ENCODE measurements at regions not wholly inside any gene's neighbourhood (a gene's known extent, or its start where the extent isn't known, plus 50 kb on each side); places are given as distances from the start of the nearest gene placed in this dataset.
A peak's percentile ranks its signal among the peaks of the same experiment; 100 is the strongest.

- no peak overlapping the region for H3K4me3 ChIP-seq (replicated peaks in 1 of 4; ENCODE audit: control extremely low read depth in 1 of 4, insufficient read depth in 1 of 4, low read depth in 3 of 4, low read length in 4 of 4)
- no peak overlapping the region for H3K4me2 ChIP-seq (ENCODE audit: extremely low read depth, insufficient read depth, low read length)
- no peaks in the 10 kb centered on the region for H4K20me1 ChIP-seq (ENCODE audit: control insufficient read depth, extremely low read depth, insufficient read depth, low read length)
- H3K9me3 ChIP-seq (ENCODE audit: control insufficient read depth, insufficient read depth, low read depth, low read length), result no peaks in the 10 kb centered on the region
- no peak overlapping the region for H3K27ac ChIP-seq (ENCODE audit: insufficient read depth, low read length)
- no peaks in the 10 kb centered on the region for H3K4me1 ChIP-seq (ENCODE audit: control insufficient read depth, extremely low read depth, insufficient read depth, low read length)
- H3K36me3 ChIP-seq (ENCODE audit: control insufficient read depth, insufficient read depth, low read length), result no peaks in the 10 kb centered on the region
- TF ChIP-seq EZH2 (IDR thresholded peaks at IDR 0.05; ENCODE audit: low read length, missing control alignments), result no peak
- no peak for TF ChIP-seq CTCF (conservative IDR thresholded peaks at IDR 0.05 in 1 of 2, IDR thresholded peaks at IDR 0.05 in 1 of 2; ENCODE audit: low read depth in 1 of 2, low read length in 2 of 2)
- no peaks in the 10 kb centered on the region for H3K27me3 ChIP-seq (ENCODE audit: control insufficient read depth, insufficient read depth, low read length)
- no peak overlapping the region for H2AFZ ChIP-seq (ENCODE audit: low read length)
- no peak overlapping the region for H3K9ac ChIP-seq (ENCODE audit: insufficient read depth, low read length)
- no peak for DNase-seq (ENCODE audit: low read depth in 2 of 2)
- H3K79me2 ChIP-seq (ENCODE audit: control insufficient read depth, insufficient read depth, low read length), result no peaks in the 10 kb centered on the region
Measured at GRCh38 chr4:73929278-73929677, 52.5 kb downstream of the PF4 start.

- TF ChIP-seq CTCF (conservative IDR thresholded peaks at IDR 0.05 in 1 of 2, IDR thresholded peaks at IDR 0.05 in 1 of 2; ENCODE audit: low read depth in 1 of 2, low read length in 2 of 2) (no peak), EZH2 (IDR thresholded peaks at IDR 0.05; ENCODE audit: low read length, missing control alignments) (no peak)
- no peaks in the 10 kb centered on the region for H3K9me3 ChIP-seq (ENCODE audit: control insufficient read depth, insufficient read depth, low read depth, low read length)
- no peak overlapping the region for H3K4me3 ChIP-seq (replicated peaks in 1 of 4; ENCODE audit: control extremely low read depth in 1 of 4, insufficient read depth in 1 of 4, low read depth in 3 of 4, low read length in 4 of 4)
- H3K4me1 ChIP-seq (ENCODE audit: control insufficient read depth, extremely low read depth, insufficient read depth, low read length), result no peaks in the 10 kb centered on the region
- H4K20me1 ChIP-seq (ENCODE audit: control insufficient read depth, extremely low read depth, insufficient read depth, low read length), result no peaks in the 10 kb centered on the region
- no peak overlapping the region for H3K9ac ChIP-seq (ENCODE audit: insufficient read depth, low read length)
- H3K27me3 ChIP-seq (ENCODE audit: control insufficient read depth, insufficient read depth, low read length), result no peaks in the 10 kb centered on the region
- no peak overlapping the region for H2AFZ ChIP-seq (ENCODE audit: low read length)
- no peak for DNase-seq (ENCODE audit: low read depth in 2 of 2)
- H3K27ac ChIP-seq (ENCODE audit: insufficient read depth, low read length), result no peak overlapping the region
- H3K4me2 ChIP-seq (ENCODE audit: extremely low read depth, insufficient read depth, low read length), result no peak overlapping the region
- no peaks in the 10 kb centered on the region for H3K36me3 ChIP-seq (ENCODE audit: control insufficient read depth, insufficient read depth, low read length)
- no peaks in the 10 kb centered on the region for H3K79me2 ChIP-seq (ENCODE audit: control insufficient read depth, insufficient read depth, low read length)
Measured at GRCh38 chr4:73923631-73923937, 54.4 kb downstream of the CXCL1 start.

GRCh38 chr4:73922766-73923630 is 53.8 kb downstream of the CXCL1 start:
- H3K36me3 ChIP-seq (ENCODE audit: control insufficient read depth, insufficient read depth, low read length), result no peaks in the 10 kb centered on the region
- no peak overlapping the region for H3K4me3 ChIP-seq (replicated peaks in 1 of 4; ENCODE audit: control extremely low read depth in 1 of 4, insufficient read depth in 1 of 4, low read depth in 3 of 4, low read length in 4 of 4)
- H4K20me1 ChIP-seq (ENCODE audit: control insufficient read depth, extremely low read depth, insufficient read depth, low read length), result no peaks in the 10 kb centered on the region
- no peak for TF ChIP-seq EZH2 (IDR thresholded peaks at IDR 0.05; ENCODE audit: low read length, missing control alignments)
- TF ChIP-seq CTCF (conservative IDR thresholded peaks at IDR 0.05 in 1 of 2, IDR thresholded peaks at IDR 0.05 in 1 of 2; ENCODE audit: low read depth in 1 of 2, low read length in 2 of 2), result peak; percentile 29 to 40
- H3K4me2 ChIP-seq (ENCODE audit: extremely low read depth, insufficient read depth, low read length), result no peak overlapping the region
- H3K4me1 ChIP-seq (ENCODE audit: control insufficient read depth, extremely low read depth, insufficient read depth, low read length), result no peaks in the 10 kb centered on the region
- no peak overlapping the region for H3K9ac ChIP-seq (ENCODE audit: insufficient read depth, low read length)
- H3K79me2 ChIP-seq (ENCODE audit: control insufficient read depth, insufficient read depth, low read length), result no peaks in the 10 kb centered on the region
- no peaks in the 10 kb centered on the region for H3K27me3 ChIP-seq (ENCODE audit: control insufficient read depth, insufficient read depth, low read length)
- H3K27ac ChIP-seq (ENCODE audit: insufficient read depth, low read length), result no peak overlapping the region
- H3K9me3 ChIP-seq (ENCODE audit: control insufficient read depth, insufficient read depth, low read depth, low read length), result no peaks in the 10 kb centered on the region
- peak; percentile 45 to 74 for DNase-seq (ENCODE audit: low read depth in 2 of 2)
- no peak overlapping the region for H2AFZ ChIP-seq (ENCODE audit: low read length)

All from fibroblast of lung (primary cell).